ENCODE measurements at regions not wholly inside any gene's neighbourhood (a gene's known extent, or its start where the extent isn't known, plus 50 kb on each side); places are given as distances from the start of the nearest gene placed in this dataset.
"Not testable (repeated sequence)": the region's sequence is repeated elsewhere in the genome, so short reads cannot be mapped to it uniquely, and the experiment has no call there.

GRCh38 chr3:177321819-177322218 lies 124.5 kb upstream of the TBL1XR1 start:
- no peaks in the 10 kb centered on the region for H3K27me3 Mint-ChIP-seq
- peaks cover 4% of the 10 kb centered on the region for H3K36me3 Mint-ChIP-seq
- no peak overlapping the region for H3K27ac Mint-ChIP-seq
- H3K4me1 Mint-ChIP-seq = peaks cover 38% of the 10 kb centered on the region
- no peaks in the 10 kb centered on the region for H3K9me3 Mint-ChIP-seq
- no peak overlapping the region for H3K4me3 Mint-ChIP-seq

GRCh38 chr3:177322881-177323280 lies 125.6 kb upstream of the TBL1XR1 start:
- H3K4me3 Mint-ChIP-seq = no peak overlapping the region
- H3K27ac Mint-ChIP-seq = no peak overlapping the region
- no peaks in the 10 kb centered on the region for H3K9me3 Mint-ChIP-seq
- no peaks in the 10 kb centered on the region for H3K27me3 Mint-ChIP-seq
- H3K36me3 Mint-ChIP-seq = peaks cover 2% of the 10 kb centered on the region
- H3K4me1 Mint-ChIP-seq = peaks cover 33% of the 10 kb centered on the region

GRCh38 chr3:177329854-177330253 lies 132.6 kb upstream of the TBL1XR1 start:
- H3K27me3 Mint-ChIP-seq = no peaks in the 10 kb centered on the region
- no peaks in the 10 kb centered on the region for H3K36me3 Mint-ChIP-seq
- no peak overlapping the region for H3K4me3 Mint-ChIP-seq

GRCh38 chr3:177330779-177331178 lies 133.5 kb upstream of the TBL1XR1 start:
- H3K27me3 Mint-ChIP-seq = no peaks in the 10 kb centered on the region
- H3K27ac Mint-ChIP-seq = no peak overlapping the region
- H3K36me3 Mint-ChIP-seq = no peaks in the 10 kb centered on the region
- no peaks in the 10 kb centered on the region for H3K9me3 Mint-ChIP-seq
- peaks cover 4% of the 10 kb centered on the region for H3K4me1 Mint-ChIP-seq
- no peak overlapping the region for H3K4me3 Mint-ChIP-seq

More at GRCh38 chr3:177329854-177330253, 132.6 kb upstream of the TBL1XR1 start:
- Mint-ChIP-seq H3K27ac (no peak overlapping the region), H3K4me1 (peaks cover 3% of the 10 kb centered on the region), H3K9me3 (no peaks in the 10 kb centered on the region)

GRCh38 chr3:177331203-177331835 lies 134.0 kb upstream of the TBL1XR1 start:
- H3K27me3 Mint-ChIP-seq = no peaks in the 10 kb centered on the region
- no peaks in the 10 kb centered on the region for H3K36me3 Mint-ChIP-seq
- H3K4me3 Mint-ChIP-seq = no peak overlapping the region
- H3K27ac Mint-ChIP-seq = no peak overlapping the region
- H3K4me1 Mint-ChIP-seq = peaks cover 7% of the 10 kb centered on the region
- no peaks in the 10 kb centered on the region for H3K9me3 Mint-ChIP-seq

GRCh38 chr3:177332955-177333354 lies 135.7 kb upstream of the TBL1XR1 start:
- H3K4me3 Mint-ChIP-seq = no peak overlapping the region
- no peaks in the 10 kb centered on the region for H3K9me3 Mint-ChIP-seq
- H3K27me3 Mint-ChIP-seq = no peaks in the 10 kb centered on the region
- H3K36me3 Mint-ChIP-seq = no peaks in the 10 kb centered on the region
- H3K27ac Mint-ChIP-seq = no peak overlapping the region
- H3K4me1 Mint-ChIP-seq = peaks cover 19% of the 10 kb centered on the region

- Mint-ChIP-seq H3K4me3 (no peak overlapping the region), H3K9me3 (no peaks in the 10 kb centered on the region), H3K27me3 (no peaks in the 10 kb centered on the region), H3K27ac (no peak overlapping the region), H3K4me1 (peaks cover 26% of the 10 kb centered on the region), H3K36me3 (no peaks in the 10 kb centered on the region)
These were observed 136.5 kb upstream of the TBL1XR1 start for GRCh38 chr3:177333533-177334520.

GRCh38 chr3:177334803-177335202 lies 137.5 kb upstream of the TBL1XR1 start:
- Mint-ChIP-seq H3K36me3 (no peaks in the 10 kb centered on the region), H3K9me3 (no peaks in the 10 kb centered on the region), H3K27me3 (no peaks in the 10 kb centered on the region), H3K4me1 (peaks cover 34% of the 10 kb centered on the region), H3K27ac (no peak overlapping the region), H3K4me3 (no peak overlapping the region)

- H3K27ac Mint-ChIP-seq = peak overlapping the region; percentile 51
- H3K27me3 Mint-ChIP-seq = no peaks in the 10 kb centered on the region
- no peaks in the 10 kb centered on the region for H3K36me3 Mint-ChIP-seq
- H3K4me1 Mint-ChIP-seq = peaks cover 34% of the 10 kb centered on the region
- no peak overlapping the region for H3K4me3 Mint-ChIP-seq
- no peaks in the 10 kb centered on the region for H3K9me3 Mint-ChIP-seq
These were observed 138.4 kb upstream of the TBL1XR1 start for GRCh38 chr3:177335728-177336127.

- Mint-ChIP-seq H3K4me3 (no peak overlapping the region), H3K27ac (peak overlapping the region; percentile 59), H3K36me3 (no peaks in the 10 kb centered on the region), H3K27me3 (no peaks in the 10 kb centered on the region), H3K4me1 (peaks cover 34% of the 10 kb centered on the region), H3K9me3 (no peaks in the 10 kb centered on the region)
These were observed 139.7 kb upstream of the TBL1XR1 start for GRCh38 chr3:177336873-177337450.

GRCh38 chr3:177337541-177338331 lies 140.5 kb upstream of the TBL1XR1 start:
- no peaks in the 10 kb centered on the region for H3K27me3 Mint-ChIP-seq
- no peaks in the 10 kb centered on the region for H3K9me3 Mint-ChIP-seq
- H3K36me3 Mint-ChIP-seq = no peaks in the 10 kb centered on the region
- peak overlapping the region; percentile 59 for H3K27ac Mint-ChIP-seq
- peaks cover 34% of the 10 kb centered on the region for H3K4me1 Mint-ChIP-seq
- H3K4me3 Mint-ChIP-seq = peak overlapping the region; percentile 42

- no peaks in the 10 kb centered on the region for H3K9me3 Mint-ChIP-seq
- H3K27me3 Mint-ChIP-seq = no peaks in the 10 kb centered on the region
- peaks cover 33% of the 10 kb centered on the region for H3K4me1 Mint-ChIP-seq
- H3K36me3 Mint-ChIP-seq = no peaks in the 10 kb centered on the region
- peak overlapping the region; percentile 96 for H3K27ac Mint-ChIP-seq
- H3K4me3 Mint-ChIP-seq = no peak overlapping the region
These were observed 141.5 kb upstream of the TBL1XR1 start for GRCh38 chr3:177338697-177339219.

- H3K27ac Mint-ChIP-seq = peak overlapping the region; percentile 96
- H3K27me3 Mint-ChIP-seq, H3K4me3 Mint-ChIP-seq, H3K9me3 Mint-ChIP-seq, H3K36me3 Mint-ChIP-seq: not testable (repeated sequence)
- H3K4me1 Mint-ChIP-seq = peaks cover 35% of the 10 kb centered on the region
These were observed 142.0 kb upstream of the TBL1XR1 start for GRCh38 chr3:177339220-177339703.

GRCh38 chr3:177340243-177340830 lies 143.1 kb upstream of the TBL1XR1 start:
- H3K4me3 Mint-ChIP-seq = no peak overlapping the region
- H3K36me3 Mint-ChIP-seq = no peaks in the 10 kb centered on the region
- H3K27me3 Mint-ChIP-seq = no peaks in the 10 kb centered on the region
- H3K27ac Mint-ChIP-seq = no peak overlapping the region
- H3K9me3 Mint-ChIP-seq = no peaks in the 10 kb centered on the region
- peaks cover 42% of the 10 kb centered on the region for H3K4me1 Mint-ChIP-seq

Data from activated naive CD4-positive, alpha-beta T cell treated with anti-CD3 and anti-CD28 coated beads, Interleukin-2, amount 50 U/mL, for 24 hours (primary cell).